ENCODE measurements at regions not wholly inside any gene's neighbourhood (a gene's known extent, or its start where the extent isn't known, plus 50 kb on each side); places are given as distances from the start of the nearest gene placed in this dataset.

- H2BK12ac ChIP-seq (ENCODE audit: low read depth, low read length): no peak overlapping the region
- no peak overlapping the region for H4K5ac ChIP-seq (ENCODE audit: insufficient read length, low read depth, low read length)
- no peak overlapping the region for H3K18ac ChIP-seq (ENCODE audit: extremely low read depth, low read length)
- no peak overlapping the region for H3K14ac ChIP-seq (ENCODE audit: insufficient read length)
- ChIA-PET POLR2A (ENCODE audit: partially characterized antibody) (interaction anchor here (1.0 kb wide), 1 partner anchor 134 kb away, joined by 3 read pairs; no protein-coding TSS in a partner anchor), CTCF (ENCODE audit: partially characterized antibody) (interaction anchor here (0.6 to 5.4 kb wide), 37 partner anchors 9 to 1814 kb away, joined by 3 to 46 read pairs (median 3); no protein-coding TSS in a partner anchor)
- peaks cover 0 to 4% (median under 1%) of the 10 kb centered on the region in 4 experiments; a peak in 2 of 7 replicates for H3K4me1 ChIP-seq (replicated peaks in 1 of 4; ENCODE audit: control insufficient read depth in 3 of 4, insufficient read depth in 4 of 4, low read length in 3 of 4)
- no peak overlapping the region for H3K9ac ChIP-seq (replicated peaks in 1 of 4; ENCODE audit: extremely low read depth in 1 of 4, low read depth in 3 of 4, low read length in 3 of 4)
- no peak overlapping the region for H2BK5ac ChIP-seq (ENCODE audit: low read depth, low read length)
- no peak overlapping the region for H2BK20ac ChIP-seq (ENCODE audit: low read length)
- H2AK5ac ChIP-seq (ENCODE audit: low read depth, low read length): no peak overlapping the region
- no peak overlapping the region for H4K91ac ChIP-seq (replicated peaks; ENCODE audit: insufficient read length, low read length)
- DNase-seq (ENCODE audit: low read depth in 1 of 2, low spot score in 2 of 2) (peak; percentile 13 to 89), FAIRE-seq (no peak)
- no peaks in the 10 kb centered on the region for H3K27me3 ChIP-seq (replicated peaks in 1 of 4; ENCODE audit: control insufficient read depth in 3 of 4, extremely low read depth in 1 of 4, insufficient read depth in 3 of 4, low read length in 3 of 4)
- H3K56ac ChIP-seq (replicated peaks; ENCODE audit: insufficient read length, low read depth, low read length): no peak overlapping the region
- no peak overlapping the region for H2AFZ ChIP-seq (ENCODE audit: low read length)
- H3K79me2 ChIP-seq (ENCODE audit: control insufficient read depth in 1 of 2, insufficient read depth in 2 of 2, low read length in 2 of 2): no peaks in the 10 kb centered on the region
- H3K4me3 ChIP-seq (ENCODE audit: extremely low read depth in 1 of 4, insufficient read depth in 2 of 4, low read depth in 3 of 4, low read length in 4 of 4): no peak overlapping the region
- no peaks in the 10 kb centered on the region for H3K36me3 ChIP-seq (ENCODE audit: control insufficient read depth in 2 of 4, insufficient read depth in 4 of 4, low read length in 3 of 4)
- no peak overlapping the region for H3K4me2 ChIP-seq (ENCODE audit: insufficient read depth in 1 of 2, low read depth in 2 of 2, low read length in 2 of 2)
- H3K23ac ChIP-seq (ENCODE audit: insufficient read length): no peak overlapping the region
- no peak overlapping the region for H2BK120ac ChIP-seq (replicated peaks; ENCODE audit: low read depth, low read length)
- no peak overlapping the region for H3K27ac ChIP-seq (ENCODE audit: low read depth, low read length)
- no peaks in the 10 kb centered on the region for H4K20me1 ChIP-seq (replicated peaks in 1 of 2; ENCODE audit: control insufficient read depth in 1 of 2, insufficient read depth in 2 of 2, low read length in 2 of 2)
- H3K23me2 ChIP-seq (ENCODE audit: low read depth, low read length): no peaks in the 10 kb centered on the region
- 71% methylated on average over 7 of the region's 7 CpGs; no CpG with 5 or more reads in 1 of the 2 experiments for WGBS, 2 experiments (ENCODE audit: extremely low coverage in 1 of 2, insufficient coverage in 1 of 2, insufficient read length in 1 of 2, insufficient replicate concordance in 2 of 2, low coverage in 1 of 2, low lambda C conversion rate in 2 of 2, missing lambda C conversion rate in 1 of 2)
- H3K4ac ChIP-seq (replicated peaks; ENCODE audit: insufficient read length, low read depth, low read length): no peak overlapping the region
- H2BK15ac ChIP-seq (ENCODE audit: low read length): no peak overlapping the region
- H3K79me1 ChIP-seq (ENCODE audit: low read depth, low read length): no peaks in the 10 kb centered on the region
- no peaks in the 10 kb centered on the region for H3K9me3 ChIP-seq (ENCODE audit: insufficient read depth in 2 of 2, low read depth in 1 of 2, low read length in 1 of 2)
- no peak overlapping the region for H4K8ac ChIP-seq (ENCODE audit: extremely low read depth, insufficient read depth, low read length)
- TF ChIP-seq TAF1 (IDR thresholded peaks at IDR 0.05; ENCODE audit: low read depth, low read length) (no peak), CHD2 (IDR thresholded peaks at IDR 0.05; ENCODE audit: low read length) (no peak), MAX (IDR thresholded peaks at IDR 0.05) (peak; percentile 55), GABPA (IDR thresholded peaks at IDR 0.05; ENCODE audit: borderline replicate concordance, insufficient read depth, low read length) (no peak), NANOG (IDR thresholded peaks at IDR 0.05; ENCODE audit: insufficient read depth, low read depth, low read length, poor library complexity, severe bottlenecking) (no peak), YY1 (IDR thresholded peaks at IDR 0.05; ENCODE audit: low read depth, low read length) (peak; percentile 81), USF2 (IDR thresholded peaks at IDR 0.05; ENCODE audit: low read length) (no peak), E2F6 (IDR thresholded peaks at IDR 0.05) (peak; percentile 71), RXRA (IDR thresholded peaks at IDR 0.05; ENCODE audit: insufficient read depth, low read depth, low read length) (0 out of 2 replicates have a peak, but pooled peaks have one; percentile 33)
These were observed 107.7 kb upstream of the ATP8B1 start for GRCh38 chr18:57910817-57911216.
